HG03280 (cell line): ENCODE measurements at regions not wholly inside any gene's neighbourhood (a gene's known extent, or its start where the extent isn't known, plus 50 kb on each side); places are given as distances from the start of the nearest gene placed in this dataset.
A peak's percentile ranks its signal among the peaks of the same experiment; 100 is the strongest.
"Not testable (repeated sequence)": the region's sequence is repeated elsewhere in the genome, so short reads cannot be mapped to it uniquely, and the experiment has no call there.

Experiments used
- ATAC-seq: cut with Tn5 transposase; IDR thresholded peaks from one replicate; pipeline ENCODE4 v1.9.1; 2021; ENCODE audit warnings: mild to moderate bottlenecking, moderate library complexity; ENCODE audit not compliant: unreplicated experiment

DNA sequence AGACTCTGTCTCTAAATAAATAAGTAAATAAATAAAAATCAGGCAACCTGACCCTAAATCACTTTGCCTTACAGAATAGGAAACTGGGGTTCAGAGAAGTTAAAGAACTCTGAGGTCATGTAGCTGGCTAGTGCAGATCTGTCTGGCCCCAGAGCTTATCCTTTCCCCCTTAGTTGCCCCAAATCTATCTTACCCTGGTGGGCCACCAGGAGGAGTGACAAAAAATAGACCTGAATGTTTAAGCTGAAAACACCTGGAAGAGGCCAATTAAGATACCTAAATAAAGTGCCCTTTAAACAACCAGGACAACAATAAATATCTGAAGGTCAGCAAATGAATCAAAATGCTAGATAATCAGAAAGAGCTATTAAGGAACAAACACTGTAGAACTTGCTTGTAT lies 59.7 kb downstream of the TEX35 start:
- ATAC-seq = no peak

DNA sequence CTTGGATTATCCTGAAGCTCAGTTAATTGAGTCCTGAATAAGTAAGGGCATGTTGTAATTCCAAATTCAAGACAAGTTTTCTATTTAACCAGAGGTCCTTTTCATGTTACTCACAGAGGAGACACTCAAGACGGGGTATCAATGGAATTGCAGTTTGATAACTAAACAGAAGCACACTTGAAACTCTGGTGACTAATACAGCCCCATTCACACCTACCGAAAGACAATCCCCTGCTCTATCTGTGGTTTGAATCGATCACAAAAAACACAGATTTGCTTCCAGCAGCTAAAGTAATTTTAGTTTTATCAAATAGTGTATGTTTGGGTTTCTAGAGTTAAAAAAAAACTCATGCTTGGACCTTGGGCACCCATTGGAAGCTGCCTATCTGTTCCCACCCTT lies 60.4 kb downstream of the TEX35 start:
- no peak for ATAC-seq

GRCh38 chr1:178574345-178574744 lies 61.4 kb downstream of the TEX35 start:
- no peak for ATAC-seq

GRCh38 chr1:178575611-178576361 lies 62.9 kb downstream of the TEX35 start:
- ATAC-seq = peak; percentile 32

GRCh38 chr1:178576841-178577240 lies 63.9 kb downstream of the TEX35 start:
- no peak for ATAC-seq

- no peak for ATAC-seq
Observed at GRCh38 chr1:178577882-178578281, 65.0 kb downstream of the TEX35 start.

- no peak for ATAC-seq
Observed at GRCh38 chr1:178578541-178578940, 65.6 kb downstream of the TEX35 start.

DNA sequence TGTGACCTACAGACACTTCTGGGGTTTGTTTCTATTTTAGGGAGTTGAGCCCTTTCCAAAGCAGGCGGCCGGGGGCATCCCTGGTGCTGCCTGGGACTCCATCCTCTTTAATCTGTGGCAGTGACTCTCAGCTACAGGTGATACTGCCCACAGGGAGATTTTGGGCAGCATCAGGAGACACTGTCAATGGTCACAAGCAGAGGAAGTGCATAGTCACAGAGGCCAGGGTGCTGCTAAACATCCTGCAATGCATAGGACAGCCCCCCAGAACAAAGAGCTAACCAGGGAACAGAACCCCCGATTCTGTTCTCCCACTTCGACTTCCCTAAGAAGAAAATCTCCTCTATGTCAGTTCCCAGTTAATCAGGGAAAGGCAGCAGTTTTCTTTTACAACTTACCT lies 66.2 kb downstream of the TEX35 start:
- ATAC-seq = no peak

DNA sequence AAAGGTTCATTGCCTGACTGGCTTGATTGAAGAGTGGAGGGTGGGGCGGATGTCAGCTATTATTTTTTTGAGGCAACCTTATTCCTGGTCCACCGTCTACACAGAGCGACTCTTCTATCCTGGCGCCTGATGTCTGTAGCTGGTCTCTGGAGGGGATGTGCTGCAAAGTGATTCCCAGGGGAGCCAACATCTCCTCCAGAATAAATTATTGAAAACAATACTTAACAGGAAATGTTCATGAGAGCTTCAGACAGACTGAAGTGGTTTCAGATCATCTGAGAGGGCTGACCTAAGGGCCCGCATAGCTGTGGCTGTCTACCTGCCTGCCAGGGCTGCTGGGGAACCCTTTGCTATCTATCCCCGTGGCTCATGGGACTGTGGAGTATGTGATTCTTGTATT lies 66.7 kb downstream of the TEX35 start:
- ATAC-seq = peak; percentile 38

DNA sequence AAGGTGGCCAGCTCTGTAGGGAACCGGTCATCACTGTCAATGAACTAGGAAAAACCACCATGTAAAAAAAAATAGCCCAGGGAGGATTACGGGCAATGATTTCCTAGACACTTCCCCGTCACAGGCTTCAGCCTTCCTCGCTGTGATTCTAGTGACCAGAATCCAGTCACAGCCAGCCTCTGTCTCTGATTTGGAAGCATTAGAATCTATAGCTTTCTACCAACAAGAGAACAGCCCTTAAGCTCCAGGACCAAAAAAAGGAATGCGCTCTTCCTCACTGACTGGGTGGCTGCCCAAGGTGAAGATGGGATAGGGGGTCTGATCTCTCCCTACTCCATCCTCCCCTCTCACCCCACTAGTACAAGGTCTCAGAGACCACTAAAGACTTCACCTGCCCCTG lies 67.2 kb downstream of the TEX35 start:
- no peak for ATAC-seq

GRCh38 chr1:178580876-178581275 lies 68.0 kb downstream of the TEX35 start:
- ATAC-seq = no peak

- ATAC-seq = peak; percentile 87
Observed at GRCh38 chr1:178581351-178582303, 68.7 kb downstream of the TEX35 start.

DNA sequence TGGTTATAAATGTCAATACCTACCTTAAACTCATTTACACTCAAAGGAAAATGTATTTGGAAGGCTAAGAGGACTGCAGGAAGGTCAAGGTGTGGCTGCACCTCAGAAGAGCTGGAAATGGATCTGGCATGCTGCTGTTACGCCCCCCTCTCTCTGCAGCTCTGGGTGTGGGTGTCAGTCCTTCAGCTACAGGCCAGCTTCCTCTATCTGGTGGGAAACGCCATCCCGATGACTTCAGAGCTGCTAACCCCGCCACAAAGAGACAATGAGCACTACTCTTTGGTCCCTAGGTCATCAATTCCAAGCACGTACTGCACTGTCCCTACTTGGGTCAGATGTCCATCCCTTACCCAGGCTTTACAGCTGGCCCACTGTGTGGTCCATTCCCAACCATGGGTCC lies 74.2 kb downstream of the TEX35 start:
- ATAC-seq = no peak

DNA sequence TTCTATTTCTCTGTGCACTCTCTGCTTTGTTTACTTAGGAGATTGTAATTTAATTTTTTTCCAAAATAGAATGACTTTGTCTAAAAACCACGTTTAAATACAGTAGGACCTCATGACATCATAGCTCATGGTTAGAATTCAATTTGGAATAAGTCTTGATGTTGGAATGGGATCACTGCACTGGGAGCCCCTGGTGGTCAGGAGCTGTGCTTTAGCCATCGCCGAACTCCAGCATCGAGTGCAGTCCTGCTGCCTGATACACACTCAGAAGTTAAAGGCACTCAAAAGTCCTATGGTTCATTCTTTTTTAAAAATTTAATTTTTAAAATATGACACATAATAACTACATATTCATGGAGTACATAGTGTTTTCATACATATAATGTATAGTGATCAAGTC lies 75.1 kb downstream of the TEX35 start:
- no peak for ATAC-seq

DNA sequence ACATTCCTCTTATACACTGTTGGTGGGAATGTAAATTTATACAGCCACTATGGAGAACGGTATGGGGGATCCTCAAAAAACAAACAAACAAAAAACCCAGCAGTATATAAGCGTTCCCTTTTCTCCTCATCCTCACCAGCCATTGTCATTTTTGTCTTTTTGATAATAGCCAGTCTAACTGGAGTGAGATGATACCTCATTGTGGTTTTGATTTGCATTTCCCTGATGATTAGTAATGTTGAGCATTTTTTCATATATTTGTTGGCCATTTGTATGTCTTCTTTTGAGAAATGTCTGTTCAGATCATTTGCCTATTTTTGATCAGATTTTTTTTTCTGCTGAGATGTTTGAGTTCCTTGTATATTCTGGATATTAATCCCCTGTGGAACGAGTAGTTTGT lies 76.1 kb downstream of the TEX35 start:
- ATAC-seq = not testable (repeated sequence)

GRCh38 chr1:178591811-178592210 lies 78.9 kb downstream of the TEX35 start:
- ATAC-seq = not testable (repeated sequence)

DNA sequence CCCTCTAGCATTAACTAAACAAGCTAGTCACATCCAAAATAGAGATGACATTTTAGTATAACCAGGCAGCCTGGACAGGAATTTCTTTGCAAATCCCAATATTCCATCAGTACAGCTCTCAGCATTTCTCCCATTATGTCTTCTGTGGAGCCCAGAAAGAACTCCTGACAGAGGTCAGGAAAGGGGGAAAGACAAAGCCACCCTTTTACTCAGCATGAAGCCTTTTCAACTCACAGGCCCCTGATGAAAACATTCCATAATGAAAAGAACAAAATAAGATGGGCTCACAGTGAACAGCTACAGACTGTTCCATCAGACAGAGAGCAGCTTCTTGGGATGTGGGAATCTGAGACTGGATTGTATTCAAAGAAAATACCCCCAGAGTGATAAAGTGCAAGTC lies 80.6 kb downstream of the TEX35 start:
- ATAC-seq = no peak

- no peak for ATAC-seq
Observed at GRCh38 chr1:178594133-178594532, 81.2 kb downstream of the TEX35 start.

GRCh38 chr1:178595491-178595890 lies 82.6 kb downstream of the TEX35 start:
- no peak for ATAC-seq

DNA sequence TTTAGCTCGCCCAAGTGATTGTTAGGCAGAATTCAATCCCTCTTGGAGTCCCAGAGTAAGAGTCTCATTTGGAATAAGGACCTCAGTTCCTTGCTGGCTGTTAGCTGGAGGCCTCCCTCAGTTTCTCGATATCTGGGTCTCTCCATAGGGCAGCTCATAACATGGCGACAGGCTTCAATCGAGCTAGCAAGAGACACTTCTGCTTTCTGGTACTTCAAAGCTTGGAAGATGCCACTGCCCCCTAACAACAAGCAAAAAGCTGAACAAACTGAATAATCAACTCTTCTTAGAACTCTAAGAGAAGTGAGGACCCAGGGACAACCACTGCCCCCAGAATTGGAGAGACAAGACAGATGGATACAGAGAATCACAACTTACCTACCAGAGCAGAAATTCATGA lies 86.2 kb downstream of the TEX35 start:
- ATAC-seq = no peak

DNA sequence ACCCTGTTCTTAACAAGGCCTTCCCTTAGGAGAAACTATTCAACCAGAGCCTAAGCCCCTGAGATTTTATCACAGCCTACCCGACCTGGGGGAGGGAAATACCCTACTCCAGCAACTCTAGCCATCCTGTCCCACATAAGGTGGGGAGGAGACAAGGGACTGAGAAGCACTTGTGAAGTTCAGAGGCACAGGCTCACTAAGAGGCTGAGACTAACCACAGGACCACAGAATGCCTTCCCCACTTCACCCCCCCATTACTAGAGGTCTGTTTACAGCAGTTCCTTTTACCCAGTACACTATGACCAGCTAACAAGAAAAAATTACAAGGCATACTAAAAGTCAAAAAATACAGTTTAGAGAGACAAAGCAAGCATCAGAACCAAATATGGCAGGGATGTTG lies 86.8 kb downstream of the TEX35 start:
- ATAC-seq = peak; percentile 66

DNA sequence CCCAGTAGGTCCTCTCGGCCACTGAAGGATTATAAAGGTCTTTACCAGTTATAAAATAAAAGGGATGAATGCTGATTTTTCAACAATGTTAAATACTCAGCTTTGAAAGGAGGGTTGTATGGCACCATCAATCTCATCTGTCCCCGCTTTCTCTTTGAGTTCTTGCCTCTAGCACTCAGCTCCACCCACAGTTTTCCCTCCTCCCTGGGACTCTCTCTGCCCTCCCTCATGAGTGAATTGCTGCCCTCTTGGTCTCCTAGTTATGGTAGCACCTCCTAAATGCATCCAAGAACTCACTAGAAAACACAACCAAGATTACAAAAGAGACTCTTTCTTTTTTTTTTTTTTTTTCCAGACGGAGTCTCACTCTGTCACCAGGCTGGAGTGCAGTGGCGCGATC lies 91.0 kb downstream of the TEX35 start:
- ATAC-seq = no peak
